Liver (tissue), 8 donors: ENCODE measurements at regions not wholly inside any gene's neighbourhood (a gene's known extent, or its start where the extent isn't known, plus 50 kb on each side); places are given as distances from the start of the nearest gene placed in this dataset.
"Not testable (repeated sequence)": the region's sequence is repeated elsewhere in the genome, so short reads cannot be mapped to it uniquely, and the experiment has no call there.

Experiments
- DNase-seq: peaks from one replicate; pipeline ENCODE4 v3.0.0-alpha.2; 2017; ENCODE audit warnings: low spot score
- H3K27ac ChIP-seq, 2 donors: one replicate each; pipeline ENCODE4 v1.7.0; 2013; ENCODE audit warnings: inconsistent platforms in 2 of 2, low read length in 2 of 2, control low read depth in 1 of 2, low read depth in 1 of 2, mild to moderate bottlenecking in 1 of 2
- H3K27me3 ChIP-seq, 4 donors: one replicate each; pipeline versions ENCODE4 v1.6.1 to v1.7.0; 2013; ENCODE audit warnings: low read length in 3 of 4, inconsistent platforms in 1 of 4, mild to moderate bottlenecking in 1 of 4, moderate library complexity in 1 of 4; ENCODE audit not compliant: control insufficient read depth in 4 of 4, insufficient read depth in 4 of 4
- H3K36me3 ChIP-seq, 4 donors: one replicate each; pipeline versions ENCODE4 v1.6.1 to v1.7.0; 2013; ENCODE audit warnings: low read length in 3 of 4, mild to moderate bottlenecking in 3 of 4, low read depth in 1 of 4, moderate library complexity in 1 of 4; ENCODE audit not compliant: control insufficient read depth in 4 of 4, insufficient read depth in 3 of 4
- H3K4me1 ChIP-seq, 4 donors: one replicate each; pipeline versions ENCODE4 v1.6.1 to v1.7.0; 2013; ENCODE audit warnings: low read length in 3 of 4, mild to moderate bottlenecking in 3 of 4, moderate library complexity in 1 of 4; ENCODE audit not compliant: control insufficient read depth in 4 of 4, insufficient read depth in 4 of 4
- H3K4me3 ChIP-seq, 3 donors: one replicate each; pipeline versions ENCODE4 v1.6.1 to v1.7.0; 2013; ENCODE audit warnings: low read length in 3 of 3, control low read depth in 1 of 3, low read depth in 1 of 3, mild to moderate bottlenecking in 1 of 3
- H3K9ac ChIP-seq, 2 donors: one replicate each; pipeline ENCODE4 v1.7.0; 2013; ENCODE audit warnings: low read length in 2 of 2, mild to moderate bottlenecking in 2 of 2, moderate library complexity in 2 of 2, control low read depth in 1 of 2, low read depth in 1 of 2
- H3K9me3 ChIP-seq, 4 donors: one replicate each; pipeline versions ENCODE4 v1.6.1 to v1.7.0; 2013; ENCODE audit warnings: low read length in 3 of 4; ENCODE audit not compliant: control insufficient read depth in 4 of 4
- EGR1 ChIP-seq, 2 donors: IDR thresholded peaks; 2 replicates each; pipeline ENCODE4 v1.6.1; 2016 to 2018; ENCODE audit warnings: antibody characterized with exemption in 2 of 2, low read depth in 2 of 2
- FOXA2 ChIP-seq: IDR thresholded peaks from 2 replicates; pipeline ENCODE4 v1.6.1; 2016; ENCODE audit warnings: antibody characterized with exemption
- HNF4A ChIP-seq, 2 donors: conservative IDR thresholded peaks; 2 replicates each; pipeline ENCODE4 v1.6.1; 2016; ENCODE audit warnings: antibody characterized with exemption in 2 of 2, mild to moderate bottlenecking in 2 of 2
- HNF4G ChIP-seq: IDR thresholded peaks from 2 replicates; pipeline ENCODE4 v1.6.1; 2016; ENCODE audit warnings: antibody characterized with exemption
- JUND ChIP-seq, 2 donors: IDR thresholded peaks; 2 replicates each; pipeline ENCODE4 v1.6.1; 2016; ENCODE audit warnings: antibody characterized with exemption in 2 of 2
- NR2F2 ChIP-seq: IDR thresholded peaks from 2 replicates; pipeline ENCODE4 v1.6.1; 2016; ENCODE audit warnings: antibody characterized with exemption
- RAD21 ChIP-seq, 2 donors: IDR thresholded peaks; 2 replicates each; pipeline ENCODE4 v1.6.1; 2016; ENCODE audit warnings: antibody characterized with exemption in 2 of 2, mild to moderate bottlenecking in 2 of 2
- RXRA ChIP-seq, 2 donors: IDR thresholded peaks; 2 replicates each; pipeline ENCODE4 v1.6.1; 2017 to 2018; ENCODE audit warnings: antibody characterized with exemption in 2 of 2, mild to moderate bottlenecking in 1 of 2
- SP1 ChIP-seq: IDR thresholded peaks from 2 replicates; pipeline ENCODE4 v1.6.1; 2018; ENCODE audit warnings: antibody characterized with exemption, mild to moderate bottlenecking
- TAF1 ChIP-seq: conservative IDR thresholded peaks from 2 replicates; pipeline ENCODE4 v1.6.1; 2016; ENCODE audit warnings: antibody characterized with exemption, mild to moderate bottlenecking
- WGBS: extraction: QIAGEN DNeasy Blood & Tissue Kit; methylation state at CpG from one replicate; pipeline ENCODE4 v1.1.7; 2013; 5-methylcytosine and 5-hydroxymethylcytosine counted together
- TF ChIP-seq, protein P1 (sequence below): IDR thresholded peaks from 2 replicates; pipeline ENCODE4 v1.6.1; 2016; ENCODE audit warnings: antibody characterized with exemption
- TF ChIP-seq, protein P2 (sequence below): IDR thresholded peaks from 2 replicates; pipeline ENCODE4 v1.6.1; 2016; ENCODE audit warnings: antibody characterized with exemption, mild to moderate bottlenecking
- TF ChIP-seq, protein P3 (sequence below): IDR thresholded peaks from 2 replicates; pipeline ENCODE4 v1.6.1; 2016; ENCODE audit warnings: antibody characterized with exemption
- TF ChIP-seq, protein P4 (sequence below): IDR thresholded peaks from 2 replicates; pipeline ENCODE4 v1.6.1; 2016; ENCODE audit warnings: antibody characterized with exemption
- TF ChIP-seq, protein P5 (sequence below): fragments of 150-350 bp; IDR thresholded peaks from 2 replicates; pipeline ENCODE4 v1.5.1; 2017; ENCODE audit warnings: improper control_type of control experiment, low read depth, low read length; ENCODE audit not compliant: missing input control
- donor health status: healthy.
- donor health status: healthy.
- donor health status: healthy.
- donor health status: healthy.
- donor health status: healthy.

DNA sequence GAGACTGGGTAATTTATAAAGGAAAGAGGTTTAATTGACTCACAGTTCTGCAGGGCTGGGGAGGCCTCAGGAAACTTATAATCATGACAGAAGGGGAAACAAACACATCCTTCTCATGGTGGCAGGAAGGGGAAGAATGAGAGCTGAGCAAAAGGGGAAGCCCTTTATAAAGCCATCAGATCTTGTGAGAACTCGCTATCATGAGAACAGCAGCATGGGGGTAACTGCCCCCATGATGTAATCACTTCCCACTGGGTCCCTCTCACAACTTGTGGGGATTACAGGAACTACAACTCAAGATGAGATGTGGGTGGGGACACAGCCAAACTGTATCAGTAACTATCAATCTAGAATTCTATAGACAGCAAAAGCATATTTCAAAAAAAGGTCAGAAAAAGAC is 64.7 kb upstream of the ACTRT2 start:
- DNase-seq = no peak
- WGBS = 51% methylated on average over 1 of the region's 1 CpG
- TF ChIP-seq, protein P1, sequence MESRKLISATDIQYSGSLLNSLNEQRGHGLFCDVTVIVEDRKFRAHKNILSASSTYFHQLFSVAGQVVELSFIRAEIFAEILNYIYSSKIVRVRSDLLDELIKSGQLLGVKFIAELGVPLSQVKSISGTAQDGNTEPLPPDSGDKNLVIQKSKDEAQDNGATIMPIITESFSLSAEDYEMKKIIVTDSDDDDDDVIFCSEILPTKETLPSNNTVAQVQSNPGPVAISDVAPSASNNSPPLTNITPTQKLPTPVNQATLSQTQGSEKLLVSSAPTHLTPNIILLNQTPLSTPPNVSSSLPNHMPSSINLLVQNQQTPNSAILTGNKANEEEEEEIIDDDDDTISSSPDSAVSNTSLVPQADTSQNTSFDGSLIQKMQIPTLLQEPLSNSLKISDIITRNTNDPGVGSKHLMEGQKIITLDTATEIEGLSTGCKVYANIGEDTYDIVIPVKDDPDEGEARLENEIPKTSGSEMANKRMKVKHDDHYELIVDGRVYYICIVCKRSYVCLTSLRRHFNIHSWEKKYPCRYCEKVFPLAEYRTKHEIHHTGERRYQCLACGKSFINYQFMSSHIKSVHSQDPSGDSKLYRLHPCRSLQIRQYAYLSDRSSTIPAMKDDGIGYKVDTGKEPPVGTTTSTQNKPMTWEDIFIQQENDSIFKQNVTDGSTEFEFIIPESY = no peak
- TF ChIP-seq FOXA2 (no peak), HNF4G (no peak), HNF4A (conservative IDR thresholded peaks at IDR 0.05) (no peak), RAD21 (IDR thresholded peaks at IDR 0.05) (no peak)
- TF ChIP-seq, protein P2, sequence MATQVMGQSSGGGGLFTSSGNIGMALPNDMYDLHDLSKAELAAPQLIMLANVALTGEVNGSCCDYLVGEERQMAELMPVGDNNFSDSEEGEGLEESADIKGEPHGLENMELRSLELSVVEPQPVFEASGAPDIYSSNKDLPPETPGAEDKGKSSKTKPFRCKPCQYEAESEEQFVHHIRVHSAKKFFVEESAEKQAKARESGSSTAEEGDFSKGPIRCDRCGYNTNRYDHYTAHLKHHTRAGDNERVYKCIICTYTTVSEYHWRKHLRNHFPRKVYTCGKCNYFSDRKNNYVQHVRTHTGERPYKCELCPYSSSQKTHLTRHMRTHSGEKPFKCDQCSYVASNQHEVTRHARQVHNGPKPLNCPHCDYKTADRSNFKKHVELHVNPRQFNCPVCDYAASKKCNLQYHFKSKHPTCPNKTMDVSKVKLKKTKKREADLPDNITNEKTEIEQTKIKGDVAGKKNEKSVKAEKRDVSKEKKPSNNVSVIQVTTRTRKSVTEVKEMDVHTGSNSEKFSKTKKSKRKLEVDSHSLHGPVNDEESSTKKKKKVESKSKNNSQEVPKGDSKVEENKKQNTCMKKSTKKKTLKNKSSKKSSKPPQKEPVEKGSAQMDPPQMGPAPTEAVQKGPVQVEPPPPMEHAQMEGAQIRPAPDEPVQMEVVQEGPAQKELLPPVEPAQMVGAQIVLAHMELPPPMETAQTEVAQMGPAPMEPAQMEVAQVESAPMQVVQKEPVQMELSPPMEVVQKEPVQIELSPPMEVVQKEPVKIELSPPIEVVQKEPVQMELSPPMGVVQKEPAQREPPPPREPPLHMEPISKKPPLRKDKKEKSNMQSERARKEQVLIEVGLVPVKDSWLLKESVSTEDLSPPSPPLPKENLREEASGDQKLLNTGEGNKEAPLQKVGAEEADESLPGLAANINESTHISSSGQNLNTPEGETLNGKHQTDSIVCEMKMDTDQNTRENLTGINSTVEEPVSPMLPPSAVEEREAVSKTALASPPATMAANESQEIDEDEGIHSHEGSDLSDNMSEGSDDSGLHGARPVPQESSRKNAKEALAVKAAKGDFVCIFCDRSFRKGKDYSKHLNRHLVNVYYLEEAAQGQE = no peak
- TF ChIP-seq, protein P3, sequence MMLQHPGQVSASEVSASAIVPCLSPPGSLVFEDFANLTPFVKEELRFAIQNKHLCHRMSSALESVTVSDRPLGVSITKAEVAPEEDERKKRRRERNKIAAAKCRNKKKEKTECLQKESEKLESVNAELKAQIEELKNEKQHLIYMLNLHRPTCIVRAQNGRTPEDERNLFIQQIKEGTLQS = no peak
- TF ChIP-seq, protein P4, sequence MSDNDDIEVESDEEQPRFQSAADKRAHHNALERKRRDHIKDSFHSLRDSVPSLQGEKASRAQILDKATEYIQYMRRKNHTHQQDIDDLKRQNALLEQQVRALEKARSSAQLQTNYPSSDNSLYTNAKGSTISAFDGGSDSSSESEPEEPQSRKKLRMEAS = no peak
- Histone ChIP-seq H3K9me3 (peaks cover 3 to 11% (median 8%) of the 10 kb centered on the region in 4 donors), H3K4me1 (no peaks in the 10 kb centered on the region), H3K9ac (no peak overlapping the region), H3K36me3 (no peaks in the 10 kb centered on the region), H3K27ac (no peak overlapping the region), H3K27me3 (no peaks in the 10 kb centered on the region), H3K4me3 (no peak overlapping the region)

DNA sequence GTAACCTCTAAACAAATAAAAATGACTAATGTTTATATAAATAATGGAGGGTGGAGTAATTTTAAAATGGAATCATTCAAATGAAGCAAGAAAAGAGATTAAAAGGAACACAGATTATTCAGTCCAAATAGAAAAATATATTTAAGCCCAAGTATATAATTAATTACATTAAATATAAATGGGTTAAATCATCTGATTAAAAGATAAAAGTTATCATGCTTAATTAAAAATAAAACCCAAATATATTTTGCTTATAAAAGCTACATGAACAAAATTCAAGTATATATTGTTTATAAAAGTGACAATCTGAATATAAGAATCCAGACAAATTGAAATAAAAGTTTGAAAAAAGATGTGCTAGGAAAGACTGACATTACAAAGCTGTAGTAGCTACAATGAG is 63.9 kb upstream of the ACTRT2 start:
- no peak overlapping the region for H3K27ac ChIP-seq
- DNase-seq = no peak
- no peaks in the 10 kb centered on the region for H3K4me1 ChIP-seq
- H3K36me3 ChIP-seq = no peaks in the 10 kb centered on the region
- H3K4me3 ChIP-seq = no peak overlapping the region
- TF ChIP-seq TAF1 = no peak
- TF ChIP-seq NR2F2 = no peak
- TF ChIP-seq, protein P5, sequence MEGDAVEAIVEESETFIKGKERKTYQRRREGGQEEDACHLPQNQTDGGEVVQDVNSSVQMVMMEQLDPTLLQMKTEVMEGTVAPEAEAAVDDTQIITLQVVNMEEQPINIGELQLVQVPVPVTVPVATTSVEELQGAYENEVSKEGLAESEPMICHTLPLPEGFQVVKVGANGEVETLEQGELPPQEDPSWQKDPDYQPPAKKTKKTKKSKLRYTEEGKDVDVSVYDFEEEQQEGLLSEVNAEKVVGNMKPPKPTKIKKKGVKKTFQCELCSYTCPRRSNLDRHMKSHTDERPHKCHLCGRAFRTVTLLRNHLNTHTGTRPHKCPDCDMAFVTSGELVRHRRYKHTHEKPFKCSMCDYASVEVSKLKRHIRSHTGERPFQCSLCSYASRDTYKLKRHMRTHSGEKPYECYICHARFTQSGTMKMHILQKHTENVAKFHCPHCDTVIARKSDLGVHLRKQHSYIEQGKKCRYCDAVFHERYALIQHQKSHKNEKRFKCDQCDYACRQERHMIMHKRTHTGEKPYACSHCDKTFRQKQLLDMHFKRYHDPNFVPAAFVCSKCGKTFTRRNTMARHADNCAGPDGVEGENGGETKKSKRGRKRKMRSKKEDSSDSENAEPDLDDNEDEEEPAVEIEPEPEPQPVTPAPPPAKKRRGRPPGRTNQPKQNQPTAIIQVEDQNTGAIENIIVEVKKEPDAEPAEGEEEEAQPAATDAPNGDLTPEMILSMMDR = no peak
- TF ChIP-seq JUND (IDR thresholded peaks at IDR 0.05) = no peak
- TF ChIP-seq, protein P2 = no peak
- no peak for TF ChIP-seq EGR1 (IDR thresholded peaks at IDR 0.05; ENCODE audit: low read depth in 2 of 2)
- TF ChIP-seq, protein P1 = no peak
- no peak for TF ChIP-seq SP1
- no peak for TF ChIP-seq RAD21 (IDR thresholded peaks at IDR 0.05)
- TF ChIP-seq RXRA (IDR thresholded peaks at IDR 0.05) = no peak
- no peak for TF ChIP-seq HNF4G
- TF ChIP-seq HNF4A (conservative IDR thresholded peaks at IDR 0.05) = no peak
- TF ChIP-seq FOXA2 = no peak
- no peaks in the 10 kb centered on the region for H3K27me3 ChIP-seq
- H3K9ac ChIP-seq = no peak overlapping the region
- H3K9me3 ChIP-seq = peaks cover 3 to 11% (median 8%) of the 10 kb centered on the region in 4 donors

DNA sequence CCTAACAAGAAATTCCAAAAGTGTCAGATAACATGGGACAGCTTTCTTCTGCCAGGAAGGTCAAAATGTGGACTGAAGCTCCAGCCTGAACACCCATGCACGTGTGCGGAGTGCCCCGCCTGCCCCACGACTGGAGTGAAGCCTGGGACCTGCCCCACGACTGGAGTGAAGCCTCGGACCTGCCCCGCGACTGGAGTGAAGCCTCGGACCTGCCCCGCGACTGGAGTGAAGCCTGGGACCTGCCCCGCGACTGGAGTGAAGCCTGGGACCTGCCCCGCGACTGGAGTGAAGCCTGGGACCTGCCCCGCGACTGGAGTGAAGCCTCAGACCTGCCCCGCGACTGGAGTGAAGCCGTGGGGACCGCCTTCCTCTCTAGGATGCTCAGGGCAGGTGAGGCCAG is 61.4 kb upstream of the ACTRT2 start:
- not testable (repeated sequence) for H3K9ac ChIP-seq, H3K27me3 ChIP-seq, H3K4me3 ChIP-seq, H3K27ac ChIP-seq, H3K4me1 ChIP-seq, DNase-seq, H3K36me3 ChIP-seq
- H3K9me3 ChIP-seq = peaks cover 3 to 10% (median 5%) of the 10 kb centered on the region in 4 donors
- WGBS = 78% methylated on average over 21 of the region's 21 CpGs
